MM.1S (cell line): ENCODE measurements at regions not wholly inside any gene's neighbourhood (a gene's known extent, or its start where the extent isn't known, plus 50 kb on each side); places are given as distances from the start of the nearest gene placed in this dataset.

Experiments used
- DNase-seq: peaks from one replicate; pipeline ENCODE4 v3.0.0-alpha.2; 2015
- H2AFZ ChIP-seq: fragments of 300-600 bp; sonication (generic); 2 replicates; pipeline ENCODE4 v1.6.0; 2016; ENCODE audit warnings: antibody characterized with exemption, low read length
- H3F3A ChIP-seq: fragments of 300-600 bp; sonication (generic); 2 replicates; pipeline ENCODE4 v1.6.1; 2016; ENCODE audit warnings: mild to moderate bottlenecking, antibody characterized with exemption, low read length, moderate library complexity, mixed read lengths; ENCODE audit not compliant: insufficient read depth
- H3K27ac ChIP-seq: fragments of 300-600 bp; sonication (generic); 2 replicates; pipeline ENCODE4 v1.5.1; 2016; ENCODE audit warnings: mild to moderate bottlenecking, low read length
- H3K27me3 ChIP-seq: fragments of 300-600 bp; sonication (generic); replicated peaks from 2 replicates; pipeline ENCODE4 v1.6.0; 2016; ENCODE audit warnings: low read length; ENCODE audit not compliant: insufficient read depth
- H3K36me3 ChIP-seq: fragments of 300-600 bp; sonication (generic); replicated peaks from 2 replicates; pipeline ENCODE4 v1.6.1; 2016; ENCODE audit warnings: mild to moderate bottlenecking, low read length, mixed read lengths; ENCODE audit not compliant: insufficient read depth
- H3K4me1 ChIP-seq: fragments of 300-600 bp; sonication (generic); 2 replicates; pipeline ENCODE4 v1.6.1; 2016; ENCODE audit warnings: low read length, mixed read lengths
- H3K4me2 ChIP-seq: fragments of 300-600 bp; sonication (generic); 2 replicates; pipeline ENCODE4 v1.6.0; 2016; ENCODE audit warnings: low read depth, low read length
- H3K4me3 ChIP-seq: fragments of 300-600 bp; sonication (generic); 2 replicates; pipeline ENCODE4 v1.5.1; 2016; ENCODE audit warnings: low read length, mixed read lengths
- H3K79me2 ChIP-seq: fragments of 300-600 bp; sonication (generic); 2 replicates; pipeline ENCODE4 v1.6.1; 2016; ENCODE audit warnings: mixed run types, low read length, mixed read lengths
- H3K9ac ChIP-seq: fragments of 300-600 bp; sonication (generic); 2 replicates; pipeline ENCODE4 v1.6.1; 2016; ENCODE audit warnings: low read length, mixed read lengths
- H3K9me2 ChIP-seq: fragments of 300-600 bp; sonication (generic); replicated peaks from 2 replicates; pipeline ENCODE4 v1.6.1; 2016; ENCODE audit warnings: mild to moderate bottlenecking, low read length, mixed read lengths; ENCODE audit not compliant: insufficient read depth
- H3K9me3 ChIP-seq: fragments of 300-600 bp; sonication (generic); replicated peaks from 2 replicates; pipeline ENCODE4 v1.6.1; 2016; ENCODE audit warnings: mild to moderate bottlenecking, low read length, mixed read lengths; ENCODE audit not compliant: insufficient read depth
- H4K20me1 ChIP-seq: fragments of 300-600 bp; sonication (generic); 2 replicates; pipeline ENCODE4 v1.6.1; 2016; ENCODE audit warnings: mild to moderate bottlenecking, low read length, moderate library complexity, mixed read lengths; ENCODE audit not compliant: insufficient read depth
- CTCF ChIP-seq: fragments of 300-600 bp; sonication (generic); IDR thresholded peaks from 2 replicates; pipeline ENCODE4 v1.5.1; 2016; ENCODE audit warnings: antibody characterized with exemption, low read length, mixed read lengths
- EZH2 ChIP-seq: fragments of 300-600 bp; sonication (generic); optimal IDR thresholded peaks from 2 replicates; pipeline ENCODE3; 2017; ENCODE audit warnings: low read depth, mild to moderate bottlenecking, antibody characterized with exemption, low read length, mixed read lengths
- EZH2phosphoT487 ChIP-seq: fragments of 300-600 bp; sonication (generic); IDR thresholded peaks from 2 replicates; pipeline ENCODE4 v1.6.1; 2018; ENCODE audit warnings: antibody characterized with exemption, low read length

- Histone ChIP-seq H3K4me1 (no peaks in the 10 kb centered on the region), H3K4me3 (no peak overlapping the region), H3K4me2 (no peak overlapping the region), H3K36me3 (no peaks in the 10 kb centered on the region), H3K27ac (no peak overlapping the region), H3K79me2 (no peaks in the 10 kb centered on the region), H3K9ac (no peak overlapping the region), H3F3A (no peaks in the 10 kb centered on the region), H3K9me2 (no peaks in the 10 kb centered on the region), H4K20me1 (no peaks in the 10 kb centered on the region), H2AFZ (no peak overlapping the region), H3K27me3 (no peaks in the 10 kb centered on the region), H3K9me3 (no peaks in the 10 kb centered on the region)
- TF ChIP-seq EZH2 (no peak), CTCF (no peak), EZH2phosphoT487 (no peak)
- no peak for DNase-seq
Measured at GRCh38 chr17:22654447-22654846, 962.1 kb downstream of the KCNJ18 start.

- DNase-seq: no peak
- TF ChIP-seq EZH2phosphoT487: no peak
- no peak for TF ChIP-seq EZH2
- no peak for TF ChIP-seq CTCF
- Histone ChIP-seq H3K27me3 (no peaks in the 10 kb centered on the region), H3K36me3 (no peaks in the 10 kb centered on the region), H3K27ac (no peak overlapping the region), H3K9me3 (no peaks in the 10 kb centered on the region), H2AFZ (no peak overlapping the region), H3F3A (no peaks in the 10 kb centered on the region), H4K20me1 (no peaks in the 10 kb centered on the region), H3K4me2 (no peak overlapping the region), H3K4me3 (no peak overlapping the region), H3K9ac (no peak overlapping the region), H3K4me1 (no peaks in the 10 kb centered on the region), H3K9me2 (no peaks in the 10 kb centered on the region), H3K79me2 (no peaks in the 10 kb centered on the region)
Measured at GRCh38 chr17:22669721-22670120, 977.4 kb downstream of the KCNJ18 start.

GRCh38 chr17:22671110-22671509 is 978.8 kb downstream of the KCNJ18 start:
- TF ChIP-seq EZH2phosphoT487 (no peak), CTCF (no peak), EZH2 (no peak)
- no peaks in the 10 kb centered on the region for H3K9me2 ChIP-seq

More at GRCh38 chr17:22671110-22671509, 978.8 kb downstream of the KCNJ18 start:
- H3K79me2 ChIP-seq: no peaks in the 10 kb centered on the region
- H3F3A ChIP-seq: no peaks in the 10 kb centered on the region
- DNase-seq: no peak
- H3K4me1 ChIP-seq: no peaks in the 10 kb centered on the region
- H2AFZ ChIP-seq: no peak overlapping the region
- no peak overlapping the region for H3K27ac ChIP-seq
- no peaks in the 10 kb centered on the region for H3K36me3 ChIP-seq
- H3K9ac ChIP-seq: no peak overlapping the region
- H3K4me2 ChIP-seq: no peak overlapping the region
- no peaks in the 10 kb centered on the region for H4K20me1 ChIP-seq
- H3K9me3 ChIP-seq: no peaks in the 10 kb centered on the region
- no peak overlapping the region for H3K4me3 ChIP-seq
- no peaks in the 10 kb centered on the region for H3K27me3 ChIP-seq
